Body of pancreas (tissue), 4 donors: ENCODE measurements at regions not wholly inside any gene's neighbourhood (a gene's known extent, or its start where the extent isn't known, plus 50 kb on each side); places are given as distances from the start of the nearest gene placed in this dataset.

Experiments used
- CTCF ChIP-seq, 7 experiments: fragments of 450-650 bp in 4 of 7; fragments of 200-600 bp in 3 of 7; sonication (generic) in 3 of 7; IDR thresholded peaks; one replicate each; pipeline ENCODE4 v1.5.1; 2016 to 2019; ENCODE audit warnings: antibody characterized with exemption in 7 of 7
- POLR2A ChIP-seq, 3 donors: fragments of 450-650 bp; IDR thresholded peaks; one replicate each; pipeline ENCODE4 v1.6.1; 2016; ENCODE audit warnings: antibody characterized with exemption in 3 of 3, mild to moderate bottlenecking in 2 of 3

DNA sequence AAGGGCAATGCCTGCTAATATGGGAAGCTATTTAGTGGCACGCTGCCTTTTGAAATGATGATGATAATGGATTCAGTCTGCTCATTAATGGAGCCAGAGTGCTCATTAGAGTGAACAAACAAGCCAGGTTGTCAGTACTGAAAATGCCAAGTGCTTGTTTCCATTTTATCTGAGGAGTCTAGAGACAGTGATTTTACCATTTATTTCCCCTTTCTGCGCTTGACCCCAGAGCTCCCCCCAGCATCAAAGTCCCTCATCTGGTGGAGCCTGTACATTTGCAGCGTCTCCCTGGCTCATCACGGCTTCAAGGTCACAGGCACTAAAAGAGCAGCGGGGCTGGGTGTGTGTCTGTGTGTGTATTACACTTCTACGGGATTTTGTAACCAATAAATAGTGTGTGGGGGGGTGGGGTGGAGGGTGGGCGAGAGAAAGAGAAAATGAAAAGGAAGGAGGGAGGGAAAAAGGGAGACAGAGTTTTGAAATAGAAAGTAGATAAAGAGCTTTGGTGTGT lies 553.8 kb downstream of the TFEC start:
- TF ChIP-seq CTCF (IDR thresholded peaks at IDR 0.05) (no peak), POLR2A (IDR thresholded peaks at IDR 0.05) (no peak)
